IPS DF 4.7 (cell line): ENCODE measurements at regions not wholly inside any gene's neighbourhood (a gene's known extent, or its start where the extent isn't known, plus 50 kb on each side); places are given as distances from the start of the nearest gene placed in this dataset.

Experiments used
- DNase-seq: peaks from one replicate; pipeline ENCODE4 v3.0.0-alpha.2; 2013; ENCODE audit warnings: low spot score; ENCODE audit errors: extremely low read depth

GRCh38 chr17:79661292-79662041 lies 50.6 kb upstream of the RBFOX3 start:
- no peak for DNase-seq
